IPS-18a (cell line): ENCODE measurements at regions not wholly inside any gene's neighbourhood (a gene's known extent, or its start where the extent isn't known, plus 50 kb on each side); places are given as distances from the start of the nearest gene placed in this dataset.

Experiments
- H3K27ac ChIP-seq: one replicate; pipeline ENCODE4 v1.5.1; 2013; ENCODE audit warnings: low read length
- H3K27me3 ChIP-seq: one replicate; pipeline ENCODE4 v1.6.1; 2013; ENCODE audit warnings: mild to moderate bottlenecking, low read length; ENCODE audit not compliant: control insufficient read depth, insufficient read depth
- H3K36me3 ChIP-seq: one replicate; pipeline ENCODE4 v1.6.1; 2013; ENCODE audit warnings: low read depth, low read length; ENCODE audit not compliant: control insufficient read depth
- H3K4me1 ChIP-seq: one replicate; pipeline ENCODE4 v1.6.1; 2013; ENCODE audit warnings: low read depth, low read length; ENCODE audit not compliant: control insufficient read depth
- H3K4me3 ChIP-seq: one replicate; pipeline ENCODE4 v1.5.1; 2013; ENCODE audit warnings: low read length
- H3K9ac ChIP-seq: one replicate; pipeline ENCODE4 v1.6.1; 2013; ENCODE audit warnings: mild to moderate bottlenecking, low read length, moderate library complexity
- H3K9me3 ChIP-seq: one replicate; pipeline ENCODE4 v1.6.1; 2013; ENCODE audit warnings: low read depth, low read length; ENCODE audit not compliant: control insufficient read depth

DNA sequence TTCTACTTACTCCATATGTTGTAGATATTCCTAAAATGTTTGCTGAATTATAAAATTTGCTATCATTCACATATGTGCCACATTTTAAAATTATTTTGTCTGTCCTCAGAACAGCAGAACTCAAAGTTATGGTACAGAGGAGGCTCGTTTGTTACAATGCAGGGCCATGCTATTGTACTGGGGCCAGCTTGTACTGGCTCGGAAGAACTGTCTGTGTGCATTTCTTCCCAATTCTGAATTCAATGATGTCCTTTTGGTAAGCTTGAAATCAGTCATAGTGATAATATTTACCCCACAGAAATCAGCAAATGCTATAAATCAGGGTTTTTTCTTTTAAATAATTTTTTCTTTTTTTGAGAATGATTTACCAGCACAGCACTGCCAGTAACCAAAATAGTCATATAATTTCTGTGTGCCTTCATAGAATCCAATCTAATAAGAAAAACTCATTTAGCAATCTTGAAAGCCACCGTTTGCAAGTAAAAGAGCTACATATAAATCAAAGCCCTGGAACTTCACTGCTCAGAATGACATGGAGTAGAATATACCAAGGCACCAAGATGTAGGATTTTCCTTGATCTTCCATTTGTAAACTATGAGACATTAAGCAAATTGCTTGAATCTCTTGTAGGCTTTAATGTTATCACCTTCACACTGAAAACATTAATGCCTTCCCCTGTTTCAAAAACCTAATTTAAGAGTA lies 90.7 kb upstream of the EPHA4 start:
- no peaks in the 10 kb centered on the region for H3K36me3 ChIP-seq
- H3K4me3 ChIP-seq: no peak overlapping the region
- H3K4me1 ChIP-seq: peaks cover 2% of the 10 kb centered on the region
- H3K9ac ChIP-seq: no peak overlapping the region
- no peaks in the 10 kb centered on the region for H3K27me3 ChIP-seq
- peaks cover 2% of the 10 kb centered on the region for H3K9me3 ChIP-seq
- H3K27ac ChIP-seq: no peak overlapping the region

DNA sequence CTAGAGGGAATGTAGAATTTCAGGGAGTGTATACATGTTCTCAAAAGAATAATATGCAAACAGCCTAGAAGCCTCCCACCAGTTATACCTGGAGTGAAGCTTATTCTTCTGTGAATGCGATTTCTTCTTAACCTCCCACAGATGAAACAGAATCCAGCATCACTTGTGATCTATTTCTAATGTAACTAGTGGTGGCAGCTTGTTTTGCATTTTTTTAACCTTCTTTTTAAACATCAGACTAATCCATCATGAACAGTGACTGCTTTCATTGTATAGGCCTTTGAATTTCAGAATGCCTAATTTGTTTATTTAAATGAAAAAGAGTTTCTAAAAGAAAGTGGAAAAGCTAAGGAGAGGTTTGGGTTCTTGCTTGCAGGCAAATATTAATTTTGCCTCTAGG lies 85.7 kb upstream of the EPHA4 start:
- Histone ChIP-seq H3K4me3 (no peak overlapping the region), H3K9me3 (no peaks in the 10 kb centered on the region), H3K36me3 (no peaks in the 10 kb centered on the region), H3K4me1 (peaks cover 18% of the 10 kb centered on the region), H3K27ac (no peak overlapping the region), H3K9ac (no peak overlapping the region), H3K27me3 (peaks cover 7% of the 10 kb centered on the region)

DNA sequence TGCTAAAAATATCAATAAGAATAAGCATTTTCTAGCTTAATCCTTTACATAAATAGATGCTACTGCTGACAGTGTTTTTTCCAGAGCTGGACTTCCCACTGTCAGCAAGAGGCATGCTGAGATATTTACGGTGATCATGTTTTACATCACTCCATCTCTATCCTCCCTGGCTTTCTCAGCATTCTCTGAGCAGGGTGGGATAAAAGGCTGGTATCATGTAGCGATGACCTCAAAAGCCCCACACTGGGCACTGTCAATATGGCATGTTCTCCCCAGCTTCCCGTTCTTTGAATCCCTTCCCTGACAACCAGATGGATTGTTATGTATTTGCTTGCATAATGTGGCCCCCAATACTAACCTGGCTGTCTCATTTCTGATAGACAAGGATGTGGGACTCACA lies 83.2 kb upstream of the EPHA4 start:
- Histone ChIP-seq H3K9ac (no peak overlapping the region), H3K27me3 (peaks cover 7% of the 10 kb centered on the region), H3K4me3 (no peak overlapping the region), H3K9me3 (no peaks in the 10 kb centered on the region), H3K36me3 (no peaks in the 10 kb centered on the region), H3K27ac (no peak overlapping the region), H3K4me1 (peaks cover 18% of the 10 kb centered on the region)

DNA sequence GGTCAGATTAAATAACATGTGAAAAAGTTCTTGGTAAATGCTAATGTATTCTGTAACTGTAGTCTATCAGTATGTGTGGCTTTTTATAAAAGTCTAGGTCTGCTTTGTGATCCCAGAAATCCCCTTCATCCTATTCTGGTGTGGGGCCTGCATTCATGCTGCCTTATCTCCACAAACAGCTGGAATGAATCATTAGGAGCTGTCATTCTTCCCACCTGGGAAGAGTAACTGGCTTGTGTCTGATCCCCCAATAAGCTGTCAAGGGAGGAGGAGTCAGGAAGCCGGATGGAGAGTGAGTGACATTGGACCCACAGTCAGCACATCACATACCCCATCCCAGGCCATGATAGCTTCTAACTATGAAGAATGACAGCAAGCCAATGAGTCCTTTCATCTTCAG lies 81.1 kb upstream of the EPHA4 start:
- no peak overlapping the region for H3K4me3 ChIP-seq
- no peak overlapping the region for H3K27ac ChIP-seq
- peaks cover 7% of the 10 kb centered on the region for H3K27me3 ChIP-seq
- no peaks in the 10 kb centered on the region for H3K36me3 ChIP-seq
- H3K4me1 ChIP-seq: peaks cover 18% of the 10 kb centered on the region
- H3K9me3 ChIP-seq: no peaks in the 10 kb centered on the region
- H3K9ac ChIP-seq: no peak overlapping the region

DNA sequence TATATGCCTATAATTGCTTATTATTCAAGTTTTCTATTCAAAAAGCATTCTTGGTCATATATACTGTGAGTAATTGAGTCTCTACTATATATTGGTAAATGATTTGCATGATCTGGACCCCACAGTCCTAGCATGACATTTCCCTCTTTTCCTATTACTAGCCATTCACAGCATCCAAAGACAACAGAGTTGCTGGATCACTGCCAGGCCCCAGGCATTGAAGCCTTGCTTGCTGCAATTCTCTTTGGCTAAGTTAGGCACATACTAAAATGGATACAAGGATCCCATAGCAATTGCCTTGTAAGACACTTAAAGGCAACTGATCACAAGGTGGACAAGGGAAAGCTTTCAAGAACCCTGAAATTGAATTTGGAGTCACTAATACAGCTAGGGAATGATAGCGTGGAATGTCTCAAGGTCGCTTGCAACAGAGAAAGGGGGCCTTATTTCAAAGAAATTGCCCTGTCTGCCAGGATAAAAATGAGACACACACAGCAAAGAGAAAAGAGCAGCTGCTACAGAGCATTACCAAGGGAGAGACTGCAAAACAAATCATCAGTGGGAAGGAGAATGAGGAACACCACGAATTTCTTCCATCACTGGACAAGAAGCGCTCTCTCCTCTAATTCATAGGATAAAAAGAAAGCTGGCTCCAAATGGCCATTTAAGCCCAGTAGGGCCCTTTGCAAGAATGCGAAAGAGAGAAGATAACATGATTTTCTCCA lies 77.1 kb upstream of the EPHA4 start:
- Histone ChIP-seq H3K9ac (no peak overlapping the region), H3K36me3 (no peaks in the 10 kb centered on the region), H3K9me3 (no peaks in the 10 kb centered on the region), H3K27ac (no peak overlapping the region), H3K4me3 (no peak overlapping the region), H3K4me1 (no peaks in the 10 kb centered on the region), H3K27me3 (no peaks in the 10 kb centered on the region)

DNA sequence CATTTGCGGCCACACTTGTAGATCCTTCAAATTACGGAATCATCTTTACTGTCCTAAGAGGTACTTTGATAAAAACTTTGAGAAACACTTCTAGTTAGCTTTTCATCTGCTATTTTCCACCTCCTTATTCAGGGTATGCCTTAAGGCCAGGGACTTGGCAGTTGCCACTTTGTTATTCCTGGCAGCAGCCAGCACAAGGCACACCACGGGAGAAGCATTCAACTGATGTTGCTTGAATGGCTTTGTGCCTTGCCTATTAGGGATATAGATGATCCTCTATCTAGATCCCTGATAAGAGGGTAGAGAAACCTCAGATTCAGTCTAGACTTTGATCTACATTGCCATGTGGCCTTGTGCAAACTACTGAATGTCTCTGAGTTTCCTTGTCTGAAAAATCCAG lies 70.3 kb upstream of the EPHA4 start:
- H3K4me3 ChIP-seq: no peak overlapping the region
- no peak overlapping the region for H3K27ac ChIP-seq
- no peaks in the 10 kb centered on the region for H3K27me3 ChIP-seq
- no peaks in the 10 kb centered on the region for H3K9me3 ChIP-seq
- no peaks in the 10 kb centered on the region for H3K36me3 ChIP-seq
- no peaks in the 10 kb centered on the region for H3K4me1 ChIP-seq
- no peak overlapping the region for H3K9ac ChIP-seq

GRCh38 chr2:221641181-221641871 lies 69.2 kb upstream of the EPHA4 start:
- Histone ChIP-seq H3K4me3 (no peak overlapping the region), H3K9me3 (no peaks in the 10 kb centered on the region), H3K9ac (no peak overlapping the region), H3K27me3 (no peaks in the 10 kb centered on the region), H3K4me1 (no peaks in the 10 kb centered on the region), H3K27ac (no peak overlapping the region), H3K36me3 (no peaks in the 10 kb centered on the region)

DNA sequence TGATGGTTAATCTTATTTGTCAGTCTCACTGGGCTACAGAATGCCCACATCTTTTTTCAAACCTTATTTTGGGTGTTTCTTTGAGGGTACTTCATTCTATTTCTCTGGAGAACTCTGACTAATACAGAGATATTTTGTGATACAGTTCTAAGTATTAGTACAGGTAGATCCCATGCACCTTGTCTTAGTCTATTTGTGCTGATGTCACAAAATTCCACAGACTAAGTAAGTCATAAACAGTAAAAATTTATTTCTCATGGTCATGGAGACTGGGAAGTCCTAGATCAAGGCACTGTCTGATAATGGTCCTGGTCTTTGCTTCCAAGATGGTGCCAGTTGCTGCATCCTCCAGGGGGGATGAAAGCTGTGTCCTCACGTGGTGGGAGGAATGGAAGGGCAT lies 68.6 kb upstream of the EPHA4 start:
- Histone ChIP-seq H3K4me1 (no peaks in the 10 kb centered on the region), H3K4me3 (no peak overlapping the region), H3K27me3 (no peaks in the 10 kb centered on the region), H3K9me3 (no peaks in the 10 kb centered on the region), H3K9ac (no peak overlapping the region), H3K36me3 (no peaks in the 10 kb centered on the region), H3K27ac (no peak overlapping the region)

GRCh38 chr2:221637851-221638250 lies 65.7 kb upstream of the EPHA4 start:
- Histone ChIP-seq H3K27ac (no peak overlapping the region), H3K9me3 (no peaks in the 10 kb centered on the region), H3K27me3 (no peaks in the 10 kb centered on the region), H3K4me3 (no peak overlapping the region), H3K9ac (no peak overlapping the region), H3K36me3 (no peaks in the 10 kb centered on the region), H3K4me1 (no peaks in the 10 kb centered on the region)

DNA sequence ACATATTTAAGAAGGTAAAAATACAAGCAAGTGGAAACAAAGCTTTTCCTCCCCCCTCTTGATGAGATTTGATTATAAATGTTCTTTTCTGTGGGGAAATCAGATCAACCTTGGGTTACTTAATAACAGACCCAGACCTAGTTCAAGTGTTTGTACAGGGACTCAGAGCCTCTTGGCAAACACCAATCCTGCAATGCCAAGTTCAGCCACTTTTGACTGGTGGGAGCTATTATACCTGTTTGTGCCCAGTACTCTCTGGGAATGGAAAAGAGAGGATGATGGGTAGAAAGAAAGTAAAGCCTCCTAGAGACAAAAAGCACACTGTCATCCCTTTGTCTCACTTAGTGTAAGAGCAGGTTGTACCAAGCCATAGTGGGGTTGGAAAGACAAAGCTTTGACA lies 63.8 kb upstream of the EPHA4 start:
- Histone ChIP-seq H3K9ac (no peak overlapping the region), H3K4me1 (no peaks in the 10 kb centered on the region), H3K9me3 (no peaks in the 10 kb centered on the region), H3K4me3 (no peak overlapping the region), H3K27me3 (no peaks in the 10 kb centered on the region), H3K36me3 (no peaks in the 10 kb centered on the region), H3K27ac (no peak overlapping the region)

- Histone ChIP-seq H3K9ac (no peak overlapping the region), H3K27ac (no peak overlapping the region), H3K4me3 (no peak overlapping the region), H3K36me3 (no peaks in the 10 kb centered on the region), H3K4me1 (no peaks in the 10 kb centered on the region), H3K27me3 (no peaks in the 10 kb centered on the region), H3K9me3 (no peaks in the 10 kb centered on the region)
Measured at GRCh38 chr2:221629468-221629867, 57.4 kb upstream of the EPHA4 start.
